ENCODE measurements at regions not wholly inside any gene's neighbourhood (a gene's known extent, or its start where the extent isn't known, plus 50 kb on each side); places are given as distances from the start of the nearest gene placed in this dataset.
"Not testable (repeated sequence)": the region's sequence is repeated elsewhere in the genome, so short reads cannot be mapped to it uniquely, and the experiment has no call there.

GRCh38 chr11:38894201-38894600, 2296.2 kb upstream of the RAG2 start:
- DNase-seq (ENCODE audit: low read depth in 2 of 2): not testable (repeated sequence)

- DNase-seq (ENCODE audit: low read depth in 2 of 2): no peak
Measured at GRCh38 chr11:38884145-38884865, 2286.3 kb upstream of the RAG2 start.

GRCh38 chr11:38867338-38867737, 2269.3 kb upstream of the RAG2 start:
- no peak for DNase-seq (ENCODE audit: low read depth in 2 of 2)

- no peak for DNase-seq (ENCODE audit: low read depth in 2 of 2)
Measured at GRCh38 chr11:38865922-38866321, 2267.9 kb upstream of the RAG2 start.

- DNase-seq (ENCODE audit: low read depth in 2 of 2): no peak
Measured at GRCh38 chr11:38842991-38843390, 2245.0 kb upstream of the RAG2 start.

GRCh38 chr11:38839071-38839470, 2241.0 kb upstream of the RAG2 start:
- DNase-seq (ENCODE audit: low read depth in 2 of 2): no peak

- DNase-seq (ENCODE audit: low read depth in 2 of 2): no peak
Measured at GRCh38 chr11:38835966-38836365, 2237.9 kb upstream of the RAG2 start.

GRCh38 chr11:38824573-38824972, 2226.5 kb upstream of the RAG2 start:
- DNase-seq (ENCODE audit: low read depth in 2 of 2): no peak

GRCh38 chr11:38821786-38822185, 2223.8 kb upstream of the RAG2 start:
- DNase-seq (ENCODE audit: low read depth in 2 of 2): not testable (repeated sequence)

GRCh38 chr11:38819981-38820380, 2221.9 kb upstream of the RAG2 start:
- no peak for DNase-seq (ENCODE audit: low read depth in 2 of 2)

GRCh38 chr11:38818720-38819119, 2220.7 kb upstream of the RAG2 start:
- no peak for DNase-seq (ENCODE audit: low read depth in 2 of 2)

GRCh38 chr11:38814670-38815069, 2216.6 kb upstream of the RAG2 start:
- DNase-seq (ENCODE audit: low read depth in 2 of 2): no peak

- DNase-seq (ENCODE audit: low read depth in 2 of 2): no peak
Measured at GRCh38 chr11:38809521-38809920, 2211.5 kb upstream of the RAG2 start.

- DNase-seq (ENCODE audit: low read depth in 2 of 2): no peak
Measured at GRCh38 chr11:38796281-38796680, 2198.2 kb upstream of the RAG2 start.

- DNase-seq (ENCODE audit: low read depth in 2 of 2): no peak
Measured at GRCh38 chr11:38795027-38795426, 2197.0 kb upstream of the RAG2 start.

GRCh38 chr11:38791346-38791961, 2193.4 kb upstream of the RAG2 start:
- DNase-seq (ENCODE audit: low read depth in 2 of 2): no peak

GRCh38 chr11:38788561-38788960, 2190.5 kb upstream of the RAG2 start:
- DNase-seq (ENCODE audit: low read depth in 2 of 2): no peak

- DNase-seq (ENCODE audit: low read depth in 2 of 2): no peak
Measured at GRCh38 chr11:38784164-38784563, 2186.1 kb upstream of the RAG2 start.

- no peak for DNase-seq (ENCODE audit: low read depth in 2 of 2)
Measured at GRCh38 chr11:38766796-38767195, 2168.8 kb upstream of the RAG2 start.

- no peak for DNase-seq (ENCODE audit: low read depth in 2 of 2)
Measured at GRCh38 chr11:38759394-38759793, 2161.4 kb upstream of the RAG2 start.

GRCh38 chr11:38756537-38756936, 2158.5 kb upstream of the RAG2 start:
- no peak for DNase-seq (ENCODE audit: low read depth in 2 of 2)

- DNase-seq (ENCODE audit: low read depth in 2 of 2): no peak
Measured at GRCh38 chr11:38751421-38751820, 2153.4 kb upstream of the RAG2 start.

GRCh38 chr11:38746516-38746915, 2148.5 kb upstream of the RAG2 start:
- not testable (repeated sequence) for DNase-seq (ENCODE audit: low read depth in 2 of 2)

GRCh38 chr11:38723361-38723760, 2125.3 kb upstream of the RAG2 start:
- no peak for DNase-seq (ENCODE audit: low read depth in 2 of 2)
